ENCODE measurements at regions not wholly inside any gene's neighbourhood (a gene's known extent, or its start where the extent isn't known, plus 50 kb on each side); places are given as distances from the start of the nearest gene placed in this dataset.

GRCh38 chr2:18182861-18183260, 304.4 kb downstream of the KCNS3 start:
- no peak for TF ChIP-seq CTCF (IDR thresholded peaks at IDR 0.05 in 8 of 11, conservative IDR thresholded peaks at IDR 0.05 in 3 of 11)
- no peak for TF ChIP-seq POLR2A (IDR thresholded peaks at IDR 0.05)
- TF ChIP-seq POLR2AphosphoS5 (IDR thresholded peaks at IDR 0.05): no peak

All from spleen (tissue), 7 donors.